Transverse colon (tissue), 4 donors: ENCODE measurements at regions not wholly inside any gene's neighbourhood (a gene's known extent, or its start where the extent isn't known, plus 50 kb on each side); places are given as distances from the start of the nearest gene placed in this dataset.

Experiments
- DNase-seq: peaks from one replicate; pipeline ENCODE4 v3.0.0-alpha.2; 2019
- H3K27ac ChIP-seq, 4 donors: fragments of 200-600 bp; sonication (generic); 2 replicates each; pipeline ENCODE4 v1.5.1; 2016 to 2018; ENCODE audit warnings: inconsistent platforms in 4 of 4
- H3K27me3 ChIP-seq: fragments of 200-600 bp; sonication (generic); 2 replicates; pipeline ENCODE4 v1.5.1; 2017; ENCODE audit warnings: inconsistent platforms
- H3K36me3 ChIP-seq, 4 donors: fragments of 200-600 bp; sonication (generic); 2 replicates each; pipeline ENCODE4 v1.5.1; 2017 to 2019; ENCODE audit warnings: inconsistent platforms in 4 of 4
- H3K4me1 ChIP-seq, 4 donors: fragments of 200-600 bp; sonication (generic); 2 replicates each; pipeline ENCODE4 v1.5.1; 2017 to 2020; ENCODE audit warnings: inconsistent platforms in 4 of 4
- H3K4me3 ChIP-seq, 4 donors: fragments of 200-600 bp; sonication (generic); 1 replicate in 1 of 4; 2 replicates in 3 of 4; pipeline versions ENCODE4 v1.5.1 to v1.6.1; 2017 to 2019; ENCODE audit warnings: inconsistent platforms in 4 of 4
- H3K9me3 ChIP-seq, 2 donors: fragments of 200-600 bp; sonication (generic); 2 replicates each; pipeline ENCODE4 v1.5.1; 2017 to 2019; ENCODE audit warnings: inconsistent platforms in 2 of 2
- CTCF ChIP-seq, 5 experiments: fragments of 200-600 bp in 3 of 5; fragments of 450-650 bp in 2 of 5; sonication (generic) in 3 of 5; IDR thresholded peaks; 1 replicate in 2 of 5; 2 replicates in 3 of 5; pipeline ENCODE4 v1.5.1; 2016 to 2017; ENCODE audit warnings: antibody characterized with exemption in 5 of 5, inconsistent platforms in 3 of 5, mild to moderate bottlenecking in 2 of 5, moderate library complexity in 1 of 5
- EP300 ChIP-seq: sonication (generic); formaldehyde crosslinking; IDR thresholded peaks from one replicate; pipeline ENCODE4 v1.6.1; 2017; ENCODE audit warnings: antibody characterized with exemption, low read depth
- POLR2A ChIP-seq: fragments of 450-650 bp; IDR thresholded peaks from one replicate; pipeline ENCODE4 v1.6.1; 2016; ENCODE audit warnings: antibody characterized with exemption, mild to moderate bottlenecking, moderate library complexity
- POLR2AphosphoS5 ChIP-seq, 3 donors: sonication (generic); formaldehyde crosslinking; IDR thresholded peaks; one replicate each; pipeline ENCODE4 v1.6.1; 2016; ENCODE audit warnings: antibody characterized with exemption in 3 of 3
- WGBS, 2 donors: methylation state at CpG; one replicate each; pipeline ENCODE4 v1.1.5; 2018; ENCODE audit warnings: low coverage in 1 of 2; 5-methylcytosine and 5-hydroxymethylcytosine counted together
- in situ Hi-C, 4 donors: fragments of 200-750 bp; cut with MboI; loops; one replicate each; pipeline versions ENCODE4 v1.15.0 to v1.15.1; 2017; ENCODE audit warnings: low sequenced_read_pairs in 3 of 4, low pct_ligation_motif_present in 1 of 4, low pct_unique_long_range_greater_than_20kb in 1 of 4
- intact Hi-C: fragments of 100-400 bp; cut with DNase I; formaldehyde crosslinking; loops from one replicate; pipeline ENCODE4 v1.15.1; 2023; ENCODE audit warnings: low total_unique reads

- WGBS, 2 donors: 93 to 94% methylated on average over 3 to 12 of the region's 12 CpGs
- no peak overlapping the region for H3K27ac ChIP-seq
- no peak for DNase-seq
- no peaks in the 10 kb centered on the region for H3K9me3 ChIP-seq
- H3K4me3 ChIP-seq: no peak overlapping the region
- H3K4me1 ChIP-seq: no peaks in the 10 kb centered on the region
- in situ Hi-C loops (no loop called here), intact Hi-C loops (no loop called here)
- TF ChIP-seq EP300 (no peak), CTCF (IDR thresholded peaks at IDR 0.05) (no peak), POLR2AphosphoS5 (IDR thresholded peaks at IDR 0.05) (no peak), POLR2A (no peak)
- no peaks in the 10 kb centered on the region for H3K36me3 ChIP-seq
- H3K27me3 ChIP-seq: no peaks in the 10 kb centered on the region
Observed at GRCh38 chr2:241976296-241976695, 106.8 kb downstream of the RTP5 start.

GRCh38 chr2:241977557-241978300 lies 108.2 kb downstream of the RTP5 start:
- intact Hi-C loops: no loop called here
- Histone ChIP-seq H3K27ac (no peak overlapping the region), H3K4me3 (no peak overlapping the region), H3K9me3 (no peaks in the 10 kb centered on the region), H3K36me3 (no peaks in the 10 kb centered on the region), H3K27me3 (no peaks in the 10 kb centered on the region), H3K4me1 (no peaks in the 10 kb centered on the region)
- in situ Hi-C loops: no loop called here
- WGBS, 2 donors: 90 to 92% methylated on average over 7 to 14 of the region's 14 CpGs
- no peak for DNase-seq
- TF ChIP-seq CTCF (IDR thresholded peaks at IDR 0.05) (no peak), POLR2AphosphoS5 (IDR thresholded peaks at IDR 0.05) (no peak), EP300 (no peak)

- TF ChIP-seq POLR2AphosphoS5 (IDR thresholded peaks at IDR 0.05) (no peak), CTCF (IDR thresholded peaks at IDR 0.05) (no peak), POLR2A (no peak), EP300 (no peak)
- Histone ChIP-seq H3K36me3 (no peaks in the 10 kb centered on the region), H3K9me3 (no peaks in the 10 kb centered on the region), H3K4me1 (no peaks in the 10 kb centered on the region), H3K27ac (no peak overlapping the region), H3K27me3 (no peaks in the 10 kb centered on the region), H3K4me3 (no peak overlapping the region)
- DNase-seq: no peak
- intact Hi-C loops: no loop called here
- 93 to 100% methylated on average over 1 of the region's 1 CpG for WGBS, 2 donors
- in situ Hi-C loops: no loop called here
Observed at GRCh38 chr2:241978670-241979069, 109.1 kb downstream of the RTP5 start.

GRCh38 chr2:241980193-241980592 lies 110.7 kb downstream of the RTP5 start:
- intact Hi-C loops: no loop called here
- 76 to 83% methylated on average over 4 to 6 of the region's 6 CpGs for WGBS, 2 donors

More at GRCh38 chr2:241980193-241980592, 110.7 kb downstream of the RTP5 start:
- Histone ChIP-seq H3K9me3 (no peaks in the 10 kb centered on the region), H3K4me3 (no peak overlapping the region), H3K27ac (no peak overlapping the region), H3K4me1 (no peaks in the 10 kb centered on the region), H3K27me3 (no peaks in the 10 kb centered on the region), H3K36me3 (no peaks in the 10 kb centered on the region)
- DNase-seq: peak; percentile 48
- peak in 1 of 3 donors; percentile 27 for TF ChIP-seq POLR2AphosphoS5 (IDR thresholded peaks at IDR 0.05)
- no peak for TF ChIP-seq CTCF (IDR thresholded peaks at IDR 0.05)
- in situ Hi-C loops: no loop called here
